Mucosa of rectum (tissue), 2 donors: ENCODE measurements at regions not wholly inside any gene's neighbourhood (a gene's known extent, or its start where the extent isn't known, plus 50 kb on each side); places are given as distances from the start of the nearest gene placed in this dataset.

Source experiments
- H3K27ac ChIP-seq, 2 donors: one replicate each; pipeline ENCODE4 v1.7.0; 2013; ENCODE audit warnings: inconsistent platforms in 2 of 2, low read depth in 2 of 2, low read length in 2 of 2
- H3K27me3 ChIP-seq, 2 donors: one replicate each; pipeline ENCODE4 v1.7.0; 2013; ENCODE audit warnings: low read length in 2 of 2; ENCODE audit not compliant: control insufficient read depth in 2 of 2, insufficient read depth in 2 of 2
- H3K36me3 ChIP-seq, 2 donors: one replicate each; pipeline ENCODE4 v1.7.0; 2013; ENCODE audit warnings: low read length in 2 of 2; ENCODE audit not compliant: control insufficient read depth in 2 of 2, insufficient read depth in 2 of 2
- H3K4me1 ChIP-seq, 2 donors: one replicate each; pipeline ENCODE4 v1.7.0; 2013; ENCODE audit warnings: low read length in 2 of 2, mild to moderate bottlenecking in 1 of 2; ENCODE audit not compliant: control insufficient read depth in 2 of 2, insufficient read depth in 2 of 2
- H3K4me3 ChIP-seq, 2 donors: one replicate each; pipeline ENCODE4 v1.7.0; 2013; ENCODE audit warnings: low read length in 2 of 2
- H3K9ac ChIP-seq, 2 donors: one replicate each; pipeline ENCODE4 v1.7.0; 2013; ENCODE audit warnings: low read length in 2 of 2, low read depth in 1 of 2, mild to moderate bottlenecking in 1 of 2
- H3K9me3 ChIP-seq, 2 donors: one replicate each; pipeline ENCODE4 v1.7.0; 2013; ENCODE audit warnings: low read length in 2 of 2; ENCODE audit not compliant: control insufficient read depth in 2 of 2
- donor health status: healthy.
- donor health status: Normal muscosa, but diverticular disease.

DNA sequence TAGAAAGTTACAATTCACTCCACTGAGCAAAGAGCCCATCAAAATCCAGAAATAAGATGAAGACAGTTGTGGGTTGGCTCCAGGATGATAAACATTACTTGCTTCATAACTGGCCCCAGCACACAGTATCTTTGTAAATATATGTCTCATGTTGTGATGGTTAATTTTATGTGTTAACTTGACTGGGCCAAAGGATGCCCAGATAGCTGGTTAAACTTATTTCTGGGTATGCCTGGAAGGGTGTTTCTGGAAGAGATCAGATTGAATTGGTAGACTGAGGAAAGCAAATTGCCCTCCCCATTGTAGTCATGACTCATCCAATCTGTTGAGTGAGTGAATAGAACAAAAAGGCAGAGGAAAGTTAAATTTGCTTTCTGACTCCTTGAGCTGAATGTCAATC is 373.8 kb downstream of the LNPK start:
- no peak overlapping the region for H3K4me3 ChIP-seq
- no peak overlapping the region for H3K27ac ChIP-seq
- peaks cover 15 to 19% of the 10 kb centered on the region in 2 donors for H3K4me1 ChIP-seq
- no peaks in the 10 kb centered on the region for H3K27me3 ChIP-seq
- H3K36me3 ChIP-seq, result no peaks in the 10 kb centered on the region
- no peaks in the 10 kb centered on the region for H3K9me3 ChIP-seq
- H3K9ac ChIP-seq, result no peak overlapping the region

DNA sequence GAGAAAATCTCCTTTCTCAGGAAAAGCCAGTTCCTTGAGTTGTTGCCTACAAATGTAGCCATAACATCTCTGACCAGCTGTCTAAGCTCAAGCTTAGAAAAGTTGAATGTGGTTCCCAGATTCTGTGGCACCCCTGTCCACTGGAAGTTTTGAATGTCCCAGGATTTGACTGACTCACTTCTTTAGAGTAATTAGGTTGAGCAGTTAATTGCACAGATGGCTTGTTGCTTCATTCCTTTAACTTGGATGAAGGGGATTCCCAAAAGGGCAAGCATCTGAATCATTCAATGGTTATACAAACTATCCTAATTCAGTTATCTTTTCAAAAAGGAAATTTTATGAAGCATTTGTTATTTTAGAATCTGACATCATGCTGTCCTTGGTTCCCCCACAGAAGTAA is 374.7 kb downstream of the LNPK start:
- H3K36me3 ChIP-seq, result no peaks in the 10 kb centered on the region
- no peaks in the 10 kb centered on the region for H3K27me3 ChIP-seq
- H3K27ac ChIP-seq, result no peak overlapping the region

GRCh38 chr2:175626796-175627195 is 375.3 kb downstream of the LNPK start:
- H3K9me3 ChIP-seq, result no peaks in the 10 kb centered on the region
- no peaks in the 10 kb centered on the region for H3K36me3 ChIP-seq
- no peak overlapping the region for H3K27ac ChIP-seq
- no peak overlapping the region for H3K9ac ChIP-seq
- H3K4me1 ChIP-seq, result peaks cover 12 to 14% of the 10 kb centered on the region in 2 donors
- no peak overlapping the region for H3K4me3 ChIP-seq
- no peaks in the 10 kb centered on the region for H3K27me3 ChIP-seq

More for the DNA sequence above, 374.7 kb downstream of the LNPK start:
- Histone ChIP-seq H3K9me3 (no peaks in the 10 kb centered on the region), H3K4me1 (peaks cover 15% of the 10 kb centered on the region in 2 donors), H3K9ac (no peak overlapping the region), H3K4me3 (no peak overlapping the region)

GRCh38 chr2:175624785-175625184 is 377.3 kb downstream of the LNPK start:
- Histone ChIP-seq H3K9me3 (no peaks in the 10 kb centered on the region), H3K27ac (no peak overlapping the region), H3K4me1 (peaks cover 0 to 4% of the 10 kb centered on the region in 2 donors), H3K36me3 (no peaks in the 10 kb centered on the region), H3K27me3 (no peaks in the 10 kb centered on the region), H3K4me3 (no peak overlapping the region), H3K9ac (no peak overlapping the region)

DNA sequence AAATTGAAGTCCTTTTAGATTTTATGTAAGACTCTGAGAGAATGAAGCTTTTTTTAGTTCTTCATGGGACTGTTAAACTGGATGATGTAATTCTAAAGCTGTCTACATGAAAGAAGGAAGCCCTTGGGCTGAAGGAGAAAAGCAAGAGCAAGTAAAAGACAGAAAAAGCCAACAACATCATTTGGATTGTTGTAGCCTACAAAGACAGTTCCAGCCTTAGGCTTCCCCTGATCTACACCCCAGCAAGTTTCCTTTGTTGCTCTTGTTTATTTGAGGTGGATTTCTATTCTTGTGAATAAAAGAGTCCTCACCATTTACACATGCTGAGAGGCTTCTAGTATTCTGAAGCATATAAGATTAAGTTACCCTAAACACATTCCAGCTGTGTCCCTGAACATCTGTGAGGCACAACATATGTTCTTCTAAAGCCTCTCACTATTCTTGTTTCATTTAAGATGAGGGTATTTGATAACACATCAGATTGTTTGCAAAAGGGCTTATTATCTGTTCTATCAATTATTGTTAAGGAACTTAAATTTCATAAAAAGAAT is 377.8 kb downstream of the LNPK start:
- H3K27me3 ChIP-seq, result no peaks in the 10 kb centered on the region
- no peaks in the 10 kb centered on the region for H3K9me3 ChIP-seq
- H3K4me3 ChIP-seq, result no peak overlapping the region
- H3K36me3 ChIP-seq, result no peaks in the 10 kb centered on the region
- no peak overlapping the region for H3K9ac ChIP-seq
- no peak overlapping the region for H3K27ac ChIP-seq
- H3K4me1 ChIP-seq, result peaks cover 0 to 3% of the 10 kb centered on the region in 2 donors

DNA sequence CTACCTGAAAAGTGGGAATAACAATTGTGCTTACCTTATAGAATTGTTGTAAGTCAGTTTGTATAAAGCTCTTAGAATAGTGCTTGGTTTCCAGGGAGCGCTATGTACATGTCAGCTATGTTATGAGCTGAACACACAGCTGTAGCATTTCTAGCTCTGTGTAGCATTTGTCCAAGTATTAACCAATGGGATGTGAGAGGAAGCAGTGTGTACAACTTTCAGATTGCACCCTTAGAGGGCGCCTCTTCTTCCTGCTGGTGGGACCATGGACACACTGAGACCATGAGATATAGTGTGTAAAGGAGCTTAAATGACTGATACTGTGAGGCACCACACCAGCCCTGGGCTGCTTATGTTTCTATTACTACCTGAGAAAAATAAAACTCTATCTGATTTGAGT is 380.2 kb downstream of the LNPK start:
- H3K9me3 ChIP-seq, result no peaks in the 10 kb centered on the region
- no peaks in the 10 kb centered on the region for H3K36me3 ChIP-seq
- H3K4me1 ChIP-seq, result peaks cover 0 to 3% of the 10 kb centered on the region in 2 donors
- no peak overlapping the region for H3K9ac ChIP-seq
- no peak overlapping the region for H3K4me3 ChIP-seq
- no peak overlapping the region for H3K27ac ChIP-seq
- H3K27me3 ChIP-seq, result no peaks in the 10 kb centered on the region

DNA sequence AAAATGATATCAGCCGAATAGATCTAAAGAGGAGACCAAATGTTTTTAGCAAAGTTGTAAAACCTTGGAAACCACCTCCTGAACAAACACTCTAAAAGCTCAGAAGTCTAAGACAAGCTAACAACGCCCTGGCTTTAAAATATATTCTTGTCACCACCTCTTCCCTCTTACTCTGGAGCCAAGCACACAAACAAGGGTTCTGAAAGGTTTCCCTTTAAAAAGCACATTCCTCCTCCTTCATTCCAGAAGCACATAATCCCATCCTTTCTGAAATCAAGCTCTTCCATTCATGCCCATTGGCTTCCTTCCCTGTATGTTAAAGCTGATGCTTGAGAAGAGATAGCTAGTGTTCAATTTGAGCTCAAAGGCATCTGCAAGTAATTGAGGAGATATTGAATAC is 382.0 kb downstream of the LNPK start:
- H3K4me3 ChIP-seq, result no peak overlapping the region
- H3K27me3 ChIP-seq, result no peaks in the 10 kb centered on the region
- H3K36me3 ChIP-seq, result no peaks in the 10 kb centered on the region
- H3K27ac ChIP-seq, result no peak overlapping the region
- H3K4me1 ChIP-seq, result peaks cover 0 to 3% of the 10 kb centered on the region in 2 donors
- H3K9ac ChIP-seq, result no peak overlapping the region
- H3K9me3 ChIP-seq, result no peaks in the 10 kb centered on the region

- H3K9me3 ChIP-seq, result no peaks in the 10 kb centered on the region
- H3K27ac ChIP-seq, result no peak overlapping the region
- no peaks in the 10 kb centered on the region for H3K36me3 ChIP-seq
- no peak overlapping the region for H3K9ac ChIP-seq
- peaks cover 0 to 3% of the 10 kb centered on the region in 2 donors for H3K4me1 ChIP-seq
- no peaks in the 10 kb centered on the region for H3K27me3 ChIP-seq
- H3K4me3 ChIP-seq, result no peak overlapping the region
Observed at GRCh38 chr2:175619179-175620045, 382.7 kb downstream of the LNPK start.

GRCh38 chr2:175612280-175612679 is 389.8 kb downstream of the LNPK start:
- no peaks in the 10 kb centered on the region for H3K36me3 ChIP-seq
- H3K27ac ChIP-seq, result no peak overlapping the region
- H3K9ac ChIP-seq, result no peak overlapping the region
- H3K9me3 ChIP-seq, result no peaks in the 10 kb centered on the region
- no peak overlapping the region for H3K4me3 ChIP-seq
- no peaks in the 10 kb centered on the region for H3K27me3 ChIP-seq
- no peaks in the 10 kb centered on the region for H3K4me1 ChIP-seq

DNA sequence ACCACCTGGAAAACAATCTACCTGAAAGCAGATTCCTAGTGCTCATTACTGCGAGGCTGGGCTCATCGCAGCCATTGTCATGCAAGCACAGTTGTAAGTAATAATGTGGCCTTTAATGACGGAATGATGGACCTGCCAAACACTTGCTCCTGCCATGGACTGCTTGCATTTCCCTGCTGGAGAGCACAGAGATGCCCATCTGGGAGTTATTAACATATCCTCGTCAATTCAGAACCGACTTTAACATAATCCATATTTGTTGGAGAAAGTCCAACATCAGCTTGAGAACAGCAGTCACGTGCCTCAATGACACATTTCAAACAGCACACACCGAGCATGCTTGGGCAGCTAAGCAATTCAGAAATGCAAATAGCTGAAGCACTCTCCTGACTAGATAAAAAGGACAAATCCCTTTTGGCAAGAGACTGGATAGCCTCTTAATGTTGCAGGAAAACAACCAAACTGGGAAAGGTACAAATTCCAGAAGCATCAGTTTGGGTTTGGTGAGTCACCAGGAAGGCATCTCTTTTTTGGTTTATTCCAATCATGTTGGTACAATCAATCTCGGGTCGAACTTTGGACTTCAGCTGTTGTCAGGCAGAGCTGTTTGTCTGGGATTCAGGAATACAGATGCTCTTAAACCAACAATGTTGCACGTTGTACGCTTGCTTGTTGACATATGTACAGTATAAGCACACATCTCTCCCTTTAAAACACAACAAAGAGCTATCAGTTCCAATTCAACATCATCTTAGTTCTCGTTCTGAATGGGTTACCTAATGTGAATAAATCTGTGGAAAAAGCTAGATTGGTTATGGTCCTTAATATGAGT is 395.8 kb downstream of the LNPK start:
- no peak overlapping the region for H3K9ac ChIP-seq
- H3K36me3 ChIP-seq, result no peaks in the 10 kb centered on the region
- no peak overlapping the region for H3K4me3 ChIP-seq
- H3K9me3 ChIP-seq, result no peaks in the 10 kb centered on the region
- H3K27ac ChIP-seq, result no peak overlapping the region
- H3K27me3 ChIP-seq, result no peaks in the 10 kb centered on the region
- H3K4me1 ChIP-seq, result no peaks in the 10 kb centered on the region
